Hepatocyte (in vitro differentiated cells): ENCODE measurements at regions not wholly inside any gene's neighbourhood (a gene's known extent, or its start where the extent isn't known, plus 50 kb on each side); places are given as distances from the start of the nearest gene placed in this dataset.

Experiments
- EZH2 ChIP-seq: fragments of 200-600 bp; sonication (generic); IDR thresholded peaks from 2 replicates; pipeline ENCODE4 v1.6.1; 2016; ENCODE audit warnings: antibody characterized with exemption, mild to moderate bottlenecking, borderline replicate concordance
- TF ChIP-seq, protein P1 (sequence below): fragments of 200-600 bp; sonication (generic); IDR thresholded peaks from 2 replicates; pipeline ENCODE4 v1.5.1; 2016; ENCODE audit warnings: antibody characterized with exemption, mild to moderate bottlenecking; ENCODE audit not compliant: poor library complexity

DNA sequence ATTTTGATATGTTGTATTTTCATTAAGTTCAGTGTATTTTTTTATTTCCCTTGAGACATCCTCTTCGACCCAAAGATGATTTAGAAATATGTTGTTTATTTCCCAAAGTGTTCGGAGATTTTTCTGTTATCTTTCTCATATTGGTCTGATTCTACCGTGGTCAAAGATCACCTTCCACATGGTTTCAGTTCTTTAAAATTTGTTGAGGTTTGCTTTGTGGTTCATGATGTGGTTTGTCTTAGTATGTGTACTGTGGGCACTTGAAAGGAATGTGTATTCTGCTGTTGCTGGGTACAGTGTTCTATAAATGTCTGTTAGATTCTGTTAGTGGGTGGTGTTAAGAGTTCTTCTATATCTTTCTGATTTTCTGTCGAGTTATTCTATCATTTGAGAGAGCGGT lies 103.4 kb upstream of the FHIT start:
- TF ChIP-seq, protein P1, sequence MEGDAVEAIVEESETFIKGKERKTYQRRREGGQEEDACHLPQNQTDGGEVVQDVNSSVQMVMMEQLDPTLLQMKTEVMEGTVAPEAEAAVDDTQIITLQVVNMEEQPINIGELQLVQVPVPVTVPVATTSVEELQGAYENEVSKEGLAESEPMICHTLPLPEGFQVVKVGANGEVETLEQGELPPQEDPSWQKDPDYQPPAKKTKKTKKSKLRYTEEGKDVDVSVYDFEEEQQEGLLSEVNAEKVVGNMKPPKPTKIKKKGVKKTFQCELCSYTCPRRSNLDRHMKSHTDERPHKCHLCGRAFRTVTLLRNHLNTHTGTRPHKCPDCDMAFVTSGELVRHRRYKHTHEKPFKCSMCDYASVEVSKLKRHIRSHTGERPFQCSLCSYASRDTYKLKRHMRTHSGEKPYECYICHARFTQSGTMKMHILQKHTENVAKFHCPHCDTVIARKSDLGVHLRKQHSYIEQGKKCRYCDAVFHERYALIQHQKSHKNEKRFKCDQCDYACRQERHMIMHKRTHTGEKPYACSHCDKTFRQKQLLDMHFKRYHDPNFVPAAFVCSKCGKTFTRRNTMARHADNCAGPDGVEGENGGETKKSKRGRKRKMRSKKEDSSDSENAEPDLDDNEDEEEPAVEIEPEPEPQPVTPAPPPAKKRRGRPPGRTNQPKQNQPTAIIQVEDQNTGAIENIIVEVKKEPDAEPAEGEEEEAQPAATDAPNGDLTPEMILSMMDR: no peak
- no peak for TF ChIP-seq EZH2
